ENCODE measurements at regions not wholly inside any gene's neighbourhood (a gene's known extent, or its start where the extent isn't known, plus 50 kb on each side); places are given as distances from the start of the nearest gene placed in this dataset.

- intact Hi-C loops (cut with micrococcal nuclease; ENCODE audit: unreplicated experiment) = no loop called here
- DNase-seq (ENCODE audit: low spot score) (no peak), ATAC-seq (no peak)
Observed at GRCh38 chr9:108751369-108751768, 104.4 kb downstream of the ACTL7B start.

More at GRCh38 chr9:108751369-108751768, 104.4 kb downstream of the ACTL7B start:
- POLR2A ChIA-PET = no interaction called here
- H3K36me3 ChIP-seq (replicated peaks in 1 of 2; ENCODE audit: control insufficient read depth in 1 of 2, insufficient read depth in 2 of 2, low read length in 2 of 2) = no peaks in the 10 kb centered on the region
- no peak overlapping the region for H3K4me3 ChIP-seq (replicated peaks in 1 of 3; ENCODE audit: insufficient read depth in 1 of 3, low read depth in 2 of 3, low read length in 3 of 3)
- no peak overlapping the region for H2AFZ ChIP-seq (ENCODE audit: low read length)
- H3K27ac ChIP-seq (ENCODE audit: extremely low read length, insufficient read depth, low read length) = no peak overlapping the region
- H4K20me1 ChIP-seq (ENCODE audit: insufficient read depth, low read length) = no peaks in the 10 kb centered on the region
- H3K4me2 ChIP-seq (ENCODE audit: low read depth, low read length) = no peak overlapping the region
- in situ Hi-C loops (cut with HindIII; ENCODE audit: extremely low pct_ligation_motif_present, low pct_unique_long_range_greater_than_20kb) = loop anchor here (25.0 kb wide), 1 partner anchor 314 kb away; no protein-coding TSS in a partner anchor
- CTCF ChIA-PET (ENCODE audit: low intra/inter-chr PET ratio, low total read pairs) = no interaction called here
- no TSS peak for BruUV-seq (replicated peaks)
- H3K9ac ChIP-seq (ENCODE audit: insufficient read depth, low read depth, low read length) = no peak overlapping the region
- TF ChIP-seq, protein P1, sequence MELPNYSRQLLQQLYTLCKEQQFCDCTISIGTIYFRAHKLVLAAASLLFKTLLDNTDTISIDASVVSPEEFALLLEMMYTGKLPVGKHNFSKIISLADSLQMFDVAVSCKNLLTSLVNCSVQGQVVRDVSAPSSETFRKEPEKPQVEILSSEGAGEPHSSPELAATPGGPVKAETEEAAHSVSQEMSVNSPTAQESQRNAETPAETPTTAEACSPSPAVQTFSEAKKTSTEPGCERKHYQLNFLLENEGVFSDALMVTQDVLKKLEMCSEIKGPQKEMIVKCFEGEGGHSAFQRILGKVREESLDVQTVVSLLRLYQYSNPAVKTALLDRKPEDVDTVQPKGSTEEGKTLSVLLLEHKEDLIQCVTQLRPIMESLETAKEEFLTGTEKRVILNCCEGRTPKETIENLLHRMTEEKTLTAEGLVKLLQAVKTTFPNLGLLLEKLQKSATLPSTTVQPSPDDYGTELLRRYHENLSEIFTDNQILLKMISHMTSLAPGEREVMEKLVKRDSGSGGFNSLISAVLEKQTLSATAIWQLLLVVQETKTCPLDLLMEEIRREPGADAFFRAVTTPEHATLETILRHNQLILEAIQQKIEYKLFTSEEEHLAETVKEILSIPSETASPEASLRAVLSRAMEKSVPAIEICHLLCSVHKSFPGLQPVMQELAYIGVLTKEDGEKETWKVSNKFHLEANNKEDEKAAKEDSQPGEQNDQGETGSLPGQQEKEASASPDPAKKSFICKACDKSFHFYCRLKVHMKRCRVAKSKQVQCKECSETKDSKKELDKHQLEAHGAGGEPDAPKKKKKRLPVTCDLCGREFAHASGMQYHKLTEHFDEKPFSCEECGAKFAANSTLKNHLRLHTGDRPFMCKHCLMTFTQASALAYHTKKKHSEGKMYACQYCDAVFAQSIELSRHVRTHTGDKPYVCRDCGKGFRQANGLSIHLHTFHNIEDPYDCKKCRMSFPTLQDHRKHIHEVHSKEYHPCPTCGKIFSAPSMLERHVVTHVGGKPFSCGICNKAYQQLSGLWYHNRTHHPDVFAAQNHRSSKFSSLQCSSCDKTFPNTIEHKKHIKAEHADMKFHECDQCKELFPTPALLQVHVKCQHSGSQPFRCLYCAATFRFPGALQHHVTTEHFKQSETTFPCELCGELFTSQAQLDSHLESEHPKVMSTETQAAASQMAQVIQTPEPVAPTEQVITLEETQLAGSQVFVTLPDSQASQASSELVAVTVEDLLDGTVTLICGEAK (IDR thresholded peaks at IDR 0.05) = peak; percentile 24; the same call in 1 of the 2 replicates
- TF ChIP-seq, protein P1 (CRISPR knock-in tag; IDR thresholded peaks at IDR 0.05) = peak; percentile 83
- TF ChIP-seq ZNF766 (CRISPR knock-in tag; IDR thresholded peaks at IDR 0.05; ENCODE audit: borderline replicate concordance) = no peak
- H3K79me2 ChIP-seq (ENCODE audit: insufficient read depth, low read length) = no peaks in the 10 kb centered on the region
- peaks cover 27% of the 10 kb centered on the region for H3K4me1 ChIP-seq (ENCODE audit: insufficient read depth, low read length)
- FAIRE-seq = no peak
- H3K27me3 ChIP-seq (ENCODE audit: control insufficient read depth in 1 of 2, insufficient read depth in 2 of 2, low read length in 2 of 2) = no peaks in the 10 kb centered on the region
- H3K9me3 ChIP-seq (ENCODE audit: low read length) = no peaks in the 10 kb centered on the region

Data from HepG2 (cell line).